ENCODE measurements at regions not wholly inside any gene's neighbourhood (a gene's known extent, or its start where the extent isn't known, plus 50 kb on each side); places are given as distances from the start of the nearest gene placed in this dataset.
A peak's percentile ranks its signal among the peaks of the same experiment; 100 is the strongest.

- Histone ChIP-seq H3K27ac (ENCODE audit: extremely low read depth, low read depth, low read length) (no peak overlapping the region), H3K9ac (ENCODE audit: insufficient read depth in 1 of 2, low read depth in 2 of 2, low read length in 2 of 2) (peak overlapping the region in 1 of 2 experiments; percentile 30; a peak in 1 of 4 replicates), H3K9me1 (ENCODE audit: control insufficient read depth, insufficient read depth, low read length) (no peaks in the 10 kb centered on the region), H3K4me3 (no peak overlapping the region), H3K9me3 (replicated peaks; ENCODE audit: control insufficient read depth, insufficient read depth, low read depth, low read length) (no peaks in the 10 kb centered on the region), H3K27me3 (ENCODE audit: control insufficient read depth in 2 of 2, insufficient read depth in 2 of 2, low read length in 2 of 2) (peaks cover 9 to 23% of the 10 kb centered on the region in 2 experiments; a peak in 4 of 5 replicates), H2AFZ (ENCODE audit: low read depth, low read length) (no peak overlapping the region), H3K79me2 (ENCODE audit: control insufficient read depth, insufficient read depth, low read length) (no peaks in the 10 kb centered on the region), H4K20me1 (replicated peaks; ENCODE audit: control insufficient read depth, insufficient read depth, low read length) (peaks cover 3% of the 10 kb centered on the region; the same call in 1 of the 2 replicates), H3K36me3 (ENCODE audit: control insufficient read depth, insufficient read depth, low read length) (no peaks in the 10 kb centered on the region), H3K4me1 (replicated peaks in 1 of 2; ENCODE audit: control insufficient read depth in 2 of 2, insufficient read depth in 2 of 2, low read length in 2 of 2) (peaks cover 0 to 15% of the 10 kb centered on the region in 2 experiments), H3K4me2 (ENCODE audit: insufficient read depth, low read length) (no peak overlapping the region)
- 21% methylated on average over 7 of the region's 8 CpGs for WGBS (ENCODE audit: insufficient coverage, low coverage, missing lambda C conversion rate)
- intact Hi-C loops (cut with micrococcal nuclease): no loop called here
- no TSS peak for BruUV-seq (replicated peaks)
- CTCF ChIA-PET (ENCODE audit: low intra/inter-chr PET ratio): no interaction called here
- FAIRE-seq (no peak), ATAC-seq (no peak), DNase-seq (ENCODE audit: extremely low read depth in 1 of 4, low spot score in 3 of 4) (no peak)
- in situ Hi-C loops (cut with MboI): no loop called here
- POLR2A ChIA-PET: no interaction called here
- TF ChIP-seq POU5F1 (IDR thresholded peaks at IDR 0.05; ENCODE audit: borderline replicate concordance, low read depth, low read length, partially characterized antibody): no peak
- TF ChIP-seq ZEB2 (IDR thresholded peaks at IDR 0.05): no peak
- TF ChIP-seq FOSL1 (tag; conservative IDR thresholded peaks at IDR 0.05): no peak
- no peak for TF ChIP-seq YY1 (IDR thresholded peaks at IDR 0.05; ENCODE audit: borderline replicate concordance in 1 of 3, control insufficient read depth in 1 of 3, extremely low read depth in 1 of 3, insufficient read depth in 3 of 3, insufficient read length in 1 of 3, insufficient replicate concordance in 2 of 3, low read depth in 1 of 3, low read length in 2 of 3)
- TF ChIP-seq ZBTB2 (IDR thresholded peaks at IDR 0.05): no peak
- no peak for TF ChIP-seq ZBTB8A (IDR thresholded peaks at IDR 0.05; ENCODE audit: partially characterized antibody)
- no peak for TF ChIP-seq SNIP1 (IDR thresholded peaks at IDR 0.05; ENCODE audit: low read depth)
- no peak for TF ChIP-seq ZNF146 (CRISPR knock-in tag; IDR thresholded peaks at IDR 0.05; ENCODE audit: unreplicated experiment)
- TF ChIP-seq RAD51 (IDR thresholded peaks at IDR 0.05; ENCODE audit: borderline replicate concordance, low read depth): no peak
- TF ChIP-seq CBFB (CRISPR knock-in tag; IDR thresholded peaks at IDR 0.05): no peak
- no peak for TF ChIP-seq E2F4 (CRISPR knock-in tag; IDR thresholded peaks at IDR 0.05; ENCODE audit: low read depth)
- TF ChIP-seq CEBPB (tag; IDR thresholded peaks at IDR 0.05): no peak
- no peak for TF ChIP-seq NONO (IDR thresholded peaks at IDR 0.05; ENCODE audit: low read depth in 2 of 2, low read length in 1 of 2)
- no peak for TF ChIP-seq ZBTB34 (CRISPR knock-in tag; IDR thresholded peaks at IDR 0.05)
- TF ChIP-seq PHB (CRISPR knock-in tag; IDR thresholded peaks at IDR 0.05): no peak
- no peak for TF ChIP-seq KDM2B (CRISPR knock-in tag; IDR thresholded peaks at IDR 0.05)
- no peak for TF ChIP-seq CSDE1 (IDR thresholded peaks at IDR 0.05)
- no peak for TF ChIP-seq HBP1 (CRISPR knock-in tag; IDR thresholded peaks at IDR 0.05)
- TF ChIP-seq LARP7 (IDR thresholded peaks at IDR 0.05): no peak
These were observed 66.6 kb upstream of the LAPTM4A start for GRCh38 chr2:20118051-20118450.

Data from K562 (cell line).